OCI-LY7 (cell line): ENCODE measurements at regions not wholly inside any gene's neighbourhood (a gene's known extent, or its start where the extent isn't known, plus 50 kb on each side); places are given as distances from the start of the nearest gene placed in this dataset.

Experiments
- EZH2phosphoT487 ChIP-seq: fragments of 200-600 bp; sonication (generic); IDR thresholded peaks from 2 replicates; pipeline ENCODE4 v1.6.1; 2018; ENCODE audit warnings: low read depth, borderline replicate concordance, mild to moderate bottlenecking, mixed run types, antibody characterized with exemption, low read length, moderate library complexity, mixed read lengths
- TF ChIP-seq, protein P1 (sequence below): fragments of 200-600 bp; sonication (generic); conservative IDR thresholded peaks from 2 replicates; pipeline ENCODE4 v1.5.1; 2014; ENCODE audit warnings: mild to moderate bottlenecking, antibody characterized with exemption, low read length, moderate library complexity, mixed read lengths

GRCh38 chr1:228835911-228836310 lies 100.6 kb downstream of the RHOU start:
- TF ChIP-seq, protein P1, sequence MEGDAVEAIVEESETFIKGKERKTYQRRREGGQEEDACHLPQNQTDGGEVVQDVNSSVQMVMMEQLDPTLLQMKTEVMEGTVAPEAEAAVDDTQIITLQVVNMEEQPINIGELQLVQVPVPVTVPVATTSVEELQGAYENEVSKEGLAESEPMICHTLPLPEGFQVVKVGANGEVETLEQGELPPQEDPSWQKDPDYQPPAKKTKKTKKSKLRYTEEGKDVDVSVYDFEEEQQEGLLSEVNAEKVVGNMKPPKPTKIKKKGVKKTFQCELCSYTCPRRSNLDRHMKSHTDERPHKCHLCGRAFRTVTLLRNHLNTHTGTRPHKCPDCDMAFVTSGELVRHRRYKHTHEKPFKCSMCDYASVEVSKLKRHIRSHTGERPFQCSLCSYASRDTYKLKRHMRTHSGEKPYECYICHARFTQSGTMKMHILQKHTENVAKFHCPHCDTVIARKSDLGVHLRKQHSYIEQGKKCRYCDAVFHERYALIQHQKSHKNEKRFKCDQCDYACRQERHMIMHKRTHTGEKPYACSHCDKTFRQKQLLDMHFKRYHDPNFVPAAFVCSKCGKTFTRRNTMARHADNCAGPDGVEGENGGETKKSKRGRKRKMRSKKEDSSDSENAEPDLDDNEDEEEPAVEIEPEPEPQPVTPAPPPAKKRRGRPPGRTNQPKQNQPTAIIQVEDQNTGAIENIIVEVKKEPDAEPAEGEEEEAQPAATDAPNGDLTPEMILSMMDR = no peak
- no peak for TF ChIP-seq EZH2phosphoT487
